ENCODE measurements at regions not wholly inside any gene's neighbourhood (a gene's known extent, or its start where the extent isn't known, plus 50 kb on each side); places are given as distances from the start of the nearest gene placed in this dataset.

- POLR2A ChIA-PET, result no interaction called here
- TF ChIP-seq SREBF1 (IDR thresholded peaks at IDR 0.05; ENCODE audit: borderline replicate concordance, low read depth, low read length), result no peak
- TF ChIP-seq MEIS2 (IDR thresholded peaks at IDR 0.05; ENCODE audit: partially characterized antibody), result no peak
- no peak for TF ChIP-seq CEBPG (CRISPR knock-in tag; IDR thresholded peaks at IDR 0.05)
- peak; percentile 35 to 36; a peak in 2 of 4 replicates for TF ChIP-seq CEBPG (tag; conservative IDR thresholded peaks at IDR 0.05 in 1 of 2, IDR thresholded peaks at IDR 0.05 in 1 of 2)
- TF ChIP-seq CUX1 (CRISPR knock-in tag; IDR thresholded peaks at IDR 0.05), result no peak
- peak; percentile 46 for TF ChIP-seq CEBPB (tag; IDR thresholded peaks at IDR 0.05)
- DNase-seq (ENCODE audit: extremely low read depth in 1 of 4, low spot score in 3 of 4), result no peak
- CTCF ChIA-PET (ENCODE audit: low intra/inter-chr PET ratio), result interaction anchor here (1.2 kb wide), 1 partner anchor 869 kb away, joined by 3 read pairs; no protein-coding TSS in a partner anchor
- no peak for FAIRE-seq
- in situ Hi-C loops (cut with MboI) (no loop called here), intact Hi-C loops (cut with micrococcal nuclease) (no loop called here)
- Histone ChIP-seq H3K4me3 (no peak overlapping the region), H3K9me1 (ENCODE audit: control insufficient read depth, insufficient read depth, low read length) (no peaks in the 10 kb centered on the region), H3K36me3 (ENCODE audit: control insufficient read depth, insufficient read depth, low read length) (no peaks in the 10 kb centered on the region), H3K4me2 (ENCODE audit: insufficient read depth, low read length) (no peak overlapping the region), H3K4me1 (replicated peaks in 1 of 2; ENCODE audit: control insufficient read depth in 2 of 2, insufficient read depth in 2 of 2, low read length in 2 of 2) (no peaks in the 10 kb centered on the region; a peak in 1 of 5 replicates), H3K27me3 (ENCODE audit: control insufficient read depth in 2 of 2, insufficient read depth in 2 of 2, low read length in 2 of 2) (peaks cover 2 to 20% of the 10 kb centered on the region in 2 experiments; a peak in 2 of 5 replicates), H2AFZ (ENCODE audit: low read depth, low read length) (no peak overlapping the region), H3K79me2 (ENCODE audit: control insufficient read depth, insufficient read depth, low read length) (no peaks in the 10 kb centered on the region), H4K20me1 (replicated peaks; ENCODE audit: control insufficient read depth, insufficient read depth, low read length) (0 out of 2 replicates have a peak, but pooled peaks cover 5% of the 10 kb centered on the region), H3K27ac (ENCODE audit: extremely low read depth, low read depth, low read length) (no peak overlapping the region), H3K9me3 (replicated peaks; ENCODE audit: control insufficient read depth, insufficient read depth, low read depth, low read length) (no peaks in the 10 kb centered on the region), H3K9ac (ENCODE audit: insufficient read depth in 1 of 2, low read depth in 2 of 2, low read length in 2 of 2) (no peak overlapping the region)
- no peak for ATAC-seq
- no TSS peak for BruUV-seq (replicated peaks)
- 5% methylated on average over 2 of the region's 2 CpGs for WGBS (ENCODE audit: insufficient coverage, low coverage, missing lambda C conversion rate)
Measured at GRCh38 chr17:65297384-65297783, 160.2 kb downstream of the RGS9 start.
